ENCODE measurements at regions not wholly inside any gene's neighbourhood (a gene's known extent, or its start where the extent isn't known, plus 50 kb on each side); places are given as distances from the start of the nearest gene placed in this dataset.

DNA sequence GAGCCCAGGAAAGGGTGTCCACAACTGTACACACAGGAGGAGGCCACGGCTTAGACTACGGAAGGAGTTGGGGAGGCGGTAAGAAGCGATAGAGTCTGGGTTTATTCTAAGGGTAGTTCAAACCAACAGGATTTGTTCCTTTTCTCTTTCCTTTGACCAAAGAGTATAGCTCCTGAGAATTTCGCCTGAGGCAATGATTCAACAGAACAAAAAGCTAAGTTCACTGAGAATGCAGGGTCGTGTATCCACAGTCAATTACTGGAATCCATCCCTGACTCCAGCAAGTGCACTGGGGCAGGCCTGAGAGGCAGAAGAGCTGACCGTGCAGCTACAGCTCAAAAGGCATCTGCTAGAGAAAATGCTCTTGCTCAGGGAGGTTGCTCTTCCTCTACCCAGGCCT lies 140.9 kb downstream of the TFCP2L1 start:
- DNase-seq (ENCODE audit: low read depth in 6 of 9, low spot score in 9 of 9): no peak
- Histone ChIP-seq H3K27me3 (ENCODE audit: control insufficient read depth in 2 of 2, insufficient read depth in 1 of 2, low read length in 1 of 2) (no peaks in the 10 kb centered on the region), H3K36me3 (ENCODE audit: control insufficient read depth in 2 of 2, insufficient read depth in 2 of 2, low read length in 1 of 2) (no peaks in the 10 kb centered on the region), H3K4me1 (ENCODE audit: control insufficient read depth in 2 of 2, insufficient read depth in 2 of 2, low read length in 2 of 2) (no peaks in the 10 kb centered on the region), H3K9me3 (ENCODE audit: control insufficient read depth in 2 of 2, insufficient read depth in 1 of 2, low read length in 1 of 2) (no peaks in the 10 kb centered on the region), H3K4me3 (ENCODE audit: low read length in 2 of 2) (no peak overlapping the region), H3K27ac (ENCODE audit: low read depth in 1 of 2, low read length in 1 of 2) (no peak overlapping the region)
- WGBS: 92% methylated on average over 7 of the region's 7 CpGs

DNA sequence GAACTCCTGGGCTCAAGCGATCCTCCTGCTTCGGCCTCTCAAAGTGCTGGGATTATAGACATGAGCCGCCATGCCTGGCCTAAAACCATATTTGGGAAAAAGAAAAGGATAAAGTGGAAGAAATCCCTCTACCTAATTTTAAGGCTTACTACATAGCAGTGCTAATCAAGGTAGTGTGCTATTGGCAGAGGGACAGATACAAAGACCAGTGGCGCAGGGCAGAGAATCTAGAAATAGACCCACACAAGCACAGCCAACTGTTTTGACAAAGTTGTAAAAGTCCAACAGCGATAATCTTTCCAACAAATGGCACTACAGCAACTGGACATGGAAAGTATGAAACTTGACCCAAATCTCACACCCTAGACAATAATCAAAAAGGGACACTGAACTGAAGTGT lies 138.4 kb downstream of the TFCP2L1 start:
- DNase-seq (ENCODE audit: low read depth in 6 of 9, low spot score in 9 of 9): no peak
- H3K9me3 ChIP-seq (ENCODE audit: control insufficient read depth in 2 of 2, insufficient read depth in 1 of 2, low read length in 1 of 2): no peaks in the 10 kb centered on the region
- no peak overlapping the region for H3K27ac ChIP-seq (ENCODE audit: low read depth in 1 of 2, low read length in 1 of 2)
- H3K27me3 ChIP-seq (ENCODE audit: control insufficient read depth in 2 of 2, insufficient read depth in 1 of 2, low read length in 1 of 2): no peaks in the 10 kb centered on the region
- H3K4me1 ChIP-seq (ENCODE audit: control insufficient read depth in 2 of 2, insufficient read depth in 2 of 2, low read length in 2 of 2): no peaks in the 10 kb centered on the region
- no peaks in the 10 kb centered on the region for H3K36me3 ChIP-seq (ENCODE audit: control insufficient read depth in 2 of 2, insufficient read depth in 2 of 2, low read length in 1 of 2)
- no peak overlapping the region for H3K4me3 ChIP-seq (ENCODE audit: low read length in 2 of 2)
- 96% methylated on average over 5 of the region's 5 CpGs for WGBS

DNA sequence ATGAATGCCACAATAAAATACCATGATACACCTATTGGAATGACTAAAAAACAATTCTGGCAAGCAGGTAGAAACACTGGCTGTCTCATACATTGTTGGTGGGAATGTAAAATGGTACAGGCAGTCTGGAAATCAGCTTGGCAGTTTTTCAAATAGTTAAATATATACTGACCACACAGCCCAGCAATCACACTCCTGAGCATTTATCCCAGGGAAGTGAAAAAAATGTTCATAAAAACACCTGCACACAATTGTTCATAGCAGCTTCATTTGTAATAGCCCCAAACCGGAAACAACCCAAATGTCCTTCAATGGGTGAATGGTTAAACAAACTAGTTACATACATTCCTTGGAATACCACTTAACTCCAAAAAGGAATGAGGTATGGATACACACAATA lies 137.2 kb downstream of the TFCP2L1 start:
- no peak for DNase-seq (ENCODE audit: low read depth in 6 of 9, low spot score in 9 of 9)
- H3K27me3 ChIP-seq (ENCODE audit: control insufficient read depth in 2 of 2, insufficient read depth in 1 of 2, low read length in 1 of 2): no peaks in the 10 kb centered on the region
- H3K4me3 ChIP-seq (ENCODE audit: low read length in 2 of 2): no peak overlapping the region
- H3K36me3 ChIP-seq (ENCODE audit: control insufficient read depth in 2 of 2, insufficient read depth in 2 of 2, low read length in 1 of 2): no peaks in the 10 kb centered on the region
- H3K27ac ChIP-seq (ENCODE audit: low read depth in 1 of 2, low read length in 1 of 2): no peak overlapping the region
- no peaks in the 10 kb centered on the region for H3K4me1 ChIP-seq (ENCODE audit: control insufficient read depth in 2 of 2, insufficient read depth in 2 of 2, low read length in 2 of 2)
- WGBS: 97% methylated on average over 1 of the region's 1 CpG
- H3K9me3 ChIP-seq (ENCODE audit: control insufficient read depth in 2 of 2, insufficient read depth in 1 of 2, low read length in 1 of 2): no peaks in the 10 kb centered on the region

DNA sequence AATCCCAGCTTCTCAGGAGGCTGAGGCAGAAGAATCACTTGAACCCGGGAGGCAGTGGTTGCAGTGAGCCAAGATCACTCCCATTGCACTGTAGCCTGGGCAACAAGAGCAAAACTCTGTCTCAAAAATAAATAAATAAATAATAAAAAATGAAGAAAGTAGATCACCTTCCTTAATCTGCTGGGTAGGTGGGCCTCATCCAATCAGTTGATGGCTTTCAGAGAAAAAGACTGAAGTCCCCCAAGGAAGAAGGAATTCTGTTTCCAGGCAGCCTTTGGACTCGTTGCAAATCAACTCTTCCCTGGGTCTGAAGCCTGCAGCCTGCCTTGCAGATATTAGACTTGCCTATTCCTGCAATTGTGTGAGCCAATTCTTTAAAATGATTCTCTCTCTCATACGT lies 136.5 kb downstream of the TFCP2L1 start:
- Histone ChIP-seq H3K27ac (ENCODE audit: low read depth in 1 of 2, low read length in 1 of 2) (no peak overlapping the region), H3K4me3 (ENCODE audit: low read length in 2 of 2) (no peak overlapping the region), H3K4me1 (ENCODE audit: control insufficient read depth in 2 of 2, insufficient read depth in 2 of 2, low read length in 2 of 2) (no peaks in the 10 kb centered on the region), H3K27me3 (ENCODE audit: control insufficient read depth in 2 of 2, insufficient read depth in 1 of 2, low read length in 1 of 2) (no peaks in the 10 kb centered on the region), H3K36me3 (ENCODE audit: control insufficient read depth in 2 of 2, insufficient read depth in 2 of 2, low read length in 1 of 2) (no peaks in the 10 kb centered on the region), H3K9me3 (ENCODE audit: control insufficient read depth in 2 of 2, insufficient read depth in 1 of 2, low read length in 1 of 2) (no peaks in the 10 kb centered on the region)
- no peak for DNase-seq (ENCODE audit: low read depth in 6 of 9, low spot score in 9 of 9)
- 89% methylated on average over 3 of the region's 3 CpGs for WGBS

DNA sequence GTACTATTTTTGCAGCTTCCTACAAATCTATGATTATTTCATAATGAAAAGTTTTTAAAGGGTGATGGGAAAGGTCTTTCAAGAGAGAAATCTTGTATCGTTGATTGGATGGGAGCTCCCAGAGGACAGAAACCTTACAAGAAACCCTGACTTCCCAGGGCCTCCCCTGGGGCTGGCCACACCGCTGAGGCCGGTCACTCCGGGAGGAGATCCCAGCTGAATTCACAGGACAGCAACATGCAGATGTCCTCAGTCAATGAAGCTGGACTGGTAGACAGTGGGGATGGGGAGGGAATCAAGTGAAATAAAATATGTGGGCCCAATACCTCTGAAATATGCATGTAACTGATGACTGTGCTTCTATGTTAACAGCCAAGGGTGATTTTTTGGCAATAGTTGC lies 135.6 kb downstream of the TFCP2L1 start:
- Histone ChIP-seq H3K36me3 (ENCODE audit: control insufficient read depth in 2 of 2, insufficient read depth in 2 of 2, low read length in 1 of 2) (no peaks in the 10 kb centered on the region), H3K9me3 (ENCODE audit: control insufficient read depth in 2 of 2, insufficient read depth in 1 of 2, low read length in 1 of 2) (no peaks in the 10 kb centered on the region), H3K27me3 (ENCODE audit: control insufficient read depth in 2 of 2, insufficient read depth in 1 of 2, low read length in 1 of 2) (no peaks in the 10 kb centered on the region), H3K27ac (ENCODE audit: low read depth in 1 of 2, low read length in 1 of 2) (no peak overlapping the region), H3K4me3 (ENCODE audit: low read length in 2 of 2) (no peak overlapping the region), H3K4me1 (ENCODE audit: control insufficient read depth in 2 of 2, insufficient read depth in 2 of 2, low read length in 2 of 2) (no peaks in the 10 kb centered on the region)
- no peak for DNase-seq (ENCODE audit: low read depth in 6 of 9, low spot score in 9 of 9)
- WGBS: 95% methylated on average over 4 of the region's 4 CpGs

DNA sequence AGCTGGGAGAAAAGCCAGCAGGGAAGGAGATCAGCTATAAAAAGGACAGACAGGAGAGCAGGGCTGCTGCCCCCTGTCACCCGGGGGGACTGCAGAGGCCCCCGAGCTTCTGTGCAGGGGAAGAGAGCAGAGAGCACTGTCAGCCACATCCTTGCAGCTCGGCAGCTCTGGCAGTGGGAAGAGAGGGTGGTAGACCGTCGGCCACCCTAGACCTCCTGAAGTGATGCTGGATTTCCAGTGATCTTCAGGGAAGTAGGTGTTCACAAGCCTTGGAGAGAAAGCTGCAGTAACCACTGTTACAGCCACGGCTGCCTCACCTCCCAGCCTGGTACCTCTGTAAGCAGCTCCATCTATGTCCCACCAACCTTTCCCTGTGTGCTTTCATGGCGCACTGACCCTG lies 134.9 kb downstream of the TFCP2L1 start:
- Histone ChIP-seq H3K4me1 (ENCODE audit: control insufficient read depth in 2 of 2, insufficient read depth in 2 of 2, low read length in 2 of 2) (no peaks in the 10 kb centered on the region), H3K4me3 (ENCODE audit: low read length in 2 of 2) (no peak overlapping the region), H3K27me3 (ENCODE audit: control insufficient read depth in 2 of 2, insufficient read depth in 1 of 2, low read length in 1 of 2) (no peaks in the 10 kb centered on the region), H3K27ac (ENCODE audit: low read depth in 1 of 2, low read length in 1 of 2) (no peak overlapping the region), H3K9me3 (ENCODE audit: control insufficient read depth in 2 of 2, insufficient read depth in 1 of 2, low read length in 1 of 2) (no peaks in the 10 kb centered on the region), H3K36me3 (ENCODE audit: control insufficient read depth in 2 of 2, insufficient read depth in 2 of 2, low read length in 1 of 2) (no peaks in the 10 kb centered on the region)
- 87% methylated on average over 7 of the region's 7 CpGs for WGBS
- DNase-seq (ENCODE audit: low read depth in 6 of 9, low spot score in 9 of 9): no peak

DNA sequence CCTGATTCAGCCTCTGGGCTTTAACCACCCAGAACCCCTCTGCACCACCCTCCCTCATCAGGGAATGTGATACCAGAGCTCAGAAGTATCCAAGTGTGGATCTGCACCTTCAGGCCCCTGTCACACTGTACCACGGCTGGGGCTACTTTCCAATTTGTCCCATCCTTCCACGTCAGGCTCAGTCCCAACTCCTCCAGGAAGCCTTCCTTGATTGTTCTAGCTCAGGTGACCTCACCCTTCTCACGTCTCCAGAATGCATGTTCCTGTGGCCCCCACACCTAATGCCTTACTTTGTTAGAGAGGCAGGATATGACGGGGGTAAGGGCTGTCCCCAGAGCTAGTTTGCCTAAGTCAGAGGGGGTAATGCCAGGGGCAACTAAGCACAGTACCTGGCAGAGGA lies 134.3 kb downstream of the TFCP2L1 start:
- Histone ChIP-seq H3K4me1 (ENCODE audit: control insufficient read depth in 2 of 2, insufficient read depth in 2 of 2, low read length in 2 of 2) (no peaks in the 10 kb centered on the region), H3K27ac (ENCODE audit: low read depth in 1 of 2, low read length in 1 of 2) (no peak overlapping the region), H3K4me3 (ENCODE audit: low read length in 2 of 2) (no peak overlapping the region), H3K36me3 (ENCODE audit: control insufficient read depth in 2 of 2, insufficient read depth in 2 of 2, low read length in 1 of 2) (no peaks in the 10 kb centered on the region), H3K9me3 (ENCODE audit: control insufficient read depth in 2 of 2, insufficient read depth in 1 of 2, low read length in 1 of 2) (no peaks in the 10 kb centered on the region), H3K27me3 (ENCODE audit: control insufficient read depth in 2 of 2, insufficient read depth in 1 of 2, low read length in 1 of 2) (no peaks in the 10 kb centered on the region)
- no peak for DNase-seq (ENCODE audit: low read depth in 6 of 9, low spot score in 9 of 9)
- WGBS: 91% methylated on average over 4 of the region's 4 CpGs

DNA sequence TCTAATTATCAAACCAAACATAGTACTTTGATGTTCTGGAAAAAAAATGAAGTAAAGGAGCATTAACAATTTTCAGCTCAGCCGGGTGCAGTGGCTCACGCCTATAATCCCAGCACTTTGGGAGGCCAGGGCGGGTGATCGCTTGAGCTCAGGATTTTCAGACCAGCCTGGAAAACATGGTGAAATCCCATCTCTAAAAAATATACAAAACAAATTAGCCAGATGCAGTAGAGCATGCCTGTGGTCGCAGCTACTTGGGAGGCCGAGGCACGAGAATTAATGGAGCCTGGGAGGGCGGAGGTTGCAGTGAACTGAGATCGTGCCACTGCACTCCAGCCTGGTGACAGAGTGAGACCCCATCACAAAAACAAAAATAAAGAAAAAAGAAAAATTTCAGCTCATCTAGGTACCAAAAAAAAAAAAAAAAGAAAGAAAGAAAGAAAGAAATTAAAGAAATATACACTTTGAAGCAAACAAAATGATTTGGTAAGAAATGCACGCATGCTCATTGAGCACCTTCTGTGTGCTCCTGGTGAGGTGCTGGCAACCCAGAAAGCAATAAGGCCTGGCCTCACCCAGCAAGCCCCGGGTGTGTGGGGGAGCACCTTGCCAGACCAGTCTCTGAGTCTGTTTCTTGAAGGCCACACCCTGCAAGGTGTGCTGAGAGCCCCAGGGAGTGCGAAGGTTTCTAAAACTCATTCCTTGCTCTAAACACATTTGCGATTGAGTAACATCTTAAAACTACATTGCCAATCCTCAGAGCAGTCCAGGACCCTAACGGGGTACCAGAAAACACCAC lies 133.5 kb downstream of the TFCP2L1 start:
- no peaks in the 10 kb centered on the region for H3K27me3 ChIP-seq (ENCODE audit: control insufficient read depth in 2 of 2, insufficient read depth in 1 of 2, low read length in 1 of 2)
- no peaks in the 10 kb centered on the region for H3K36me3 ChIP-seq (ENCODE audit: control insufficient read depth in 2 of 2, insufficient read depth in 2 of 2, low read length in 1 of 2)
- H3K9me3 ChIP-seq (ENCODE audit: control insufficient read depth in 2 of 2, insufficient read depth in 1 of 2, low read length in 1 of 2): peaks cover 0 to 4% of the 10 kb centered on the region in 2 donors
- H3K4me1 ChIP-seq (ENCODE audit: control insufficient read depth in 2 of 2, insufficient read depth in 2 of 2, low read length in 2 of 2): no peaks in the 10 kb centered on the region
- WGBS: 93% methylated on average over 14 of the region's 14 CpGs
- no peak overlapping the region for H3K27ac ChIP-seq (ENCODE audit: low read depth in 1 of 2, low read length in 1 of 2)
- H3K4me3 ChIP-seq (ENCODE audit: low read length in 2 of 2): no peak overlapping the region
- DNase-seq (ENCODE audit: low read depth in 6 of 9, low spot score in 9 of 9): no peak

DNA sequence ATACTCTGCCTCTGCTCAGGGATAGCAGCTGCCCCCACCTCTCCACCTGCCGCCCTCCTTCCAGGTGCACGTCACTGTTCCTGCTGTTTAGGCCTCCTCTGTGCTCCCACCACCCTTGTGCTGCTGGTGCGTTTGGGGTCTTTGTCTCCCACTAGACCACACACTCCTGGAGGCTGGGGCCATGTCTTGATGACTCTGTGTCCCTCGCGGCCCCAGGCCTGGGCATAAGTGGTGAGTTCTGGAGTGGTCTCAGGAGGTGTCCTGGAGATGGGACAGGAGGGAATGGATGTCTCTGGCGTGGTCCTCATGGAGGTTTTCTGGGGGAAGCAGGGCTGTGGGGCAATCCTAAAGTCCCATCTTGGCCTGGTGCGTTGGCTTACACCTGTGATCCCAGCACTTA lies 132.1 kb downstream of the TFCP2L1 start:
- Histone ChIP-seq H3K4me1 (ENCODE audit: control insufficient read depth in 2 of 2, insufficient read depth in 2 of 2, low read length in 2 of 2) (no peaks in the 10 kb centered on the region), H3K27ac (ENCODE audit: low read depth in 1 of 2, low read length in 1 of 2) (no peak overlapping the region), H3K9me3 (ENCODE audit: control insufficient read depth in 2 of 2, insufficient read depth in 1 of 2, low read length in 1 of 2) (peaks cover 0 to 4% of the 10 kb centered on the region in 2 donors), H3K27me3 (ENCODE audit: control insufficient read depth in 2 of 2, insufficient read depth in 1 of 2, low read length in 1 of 2) (no peaks in the 10 kb centered on the region), H3K4me3 (ENCODE audit: low read length in 2 of 2) (no peak overlapping the region), H3K36me3 (ENCODE audit: control insufficient read depth in 2 of 2, insufficient read depth in 2 of 2, low read length in 1 of 2) (no peaks in the 10 kb centered on the region)
- WGBS: 95% methylated on average over 7 of the region's 7 CpGs
- DNase-seq (ENCODE audit: low read depth in 6 of 9, low spot score in 9 of 9): no peak

All from thymus (tissue), 11 donors.